22Rv1 (cell line): ENCODE measurements at regions not wholly inside any gene's neighbourhood (a gene's known extent, or its start where the extent isn't known, plus 50 kb on each side); places are given as distances from the start of the nearest gene placed in this dataset.

Experiments used
- H3K27ac ChIP-seq: fragments of 450-650 bp; 2 replicates; pipeline ENCODE4 v1.5.1; 2017
- ZFX ChIP-seq: fragments of 450-650 bp; IDR thresholded peaks from 2 replicates; pipeline ENCODE4 v1.6.1; 2017; ENCODE audit warnings: antibody characterized with exemption, borderline replicate concordance
- TF ChIP-seq, protein P1 (sequence below): fragments of 450-650 bp; IDR thresholded peaks from 2 replicates; pipeline ENCODE4 v1.5.1; 2017; ENCODE audit warnings: mild to moderate bottlenecking

DNA sequence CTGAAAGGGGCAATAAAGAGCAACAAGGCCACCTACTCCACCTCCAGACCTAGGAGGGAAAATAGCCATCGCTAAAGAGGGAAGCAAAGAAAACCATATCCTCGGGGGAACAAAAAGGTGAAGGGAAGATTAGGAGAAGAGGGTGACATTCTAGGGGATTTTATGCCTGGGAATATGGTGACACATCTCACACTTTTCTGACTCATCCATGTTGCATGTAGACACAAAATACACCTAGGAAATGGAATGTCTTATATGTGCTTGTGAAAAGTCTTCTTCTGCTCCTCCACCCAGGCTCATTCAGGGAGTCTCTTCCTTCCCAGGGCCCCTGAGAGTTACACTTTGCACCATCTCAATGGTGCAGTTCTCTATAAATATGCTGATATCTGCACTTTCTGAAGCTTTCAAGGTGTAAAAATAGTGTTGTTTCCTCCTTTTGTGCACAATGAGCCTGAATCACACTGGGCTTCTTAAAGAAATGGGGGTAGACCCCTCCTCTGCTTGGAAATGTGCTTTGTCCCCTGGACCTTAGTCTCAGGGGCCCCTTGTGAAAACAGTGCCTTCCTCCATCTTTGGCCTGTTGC, 195.9 kb downstream of the CYYR1 start:
- TF ChIP-seq, protein P1, sequence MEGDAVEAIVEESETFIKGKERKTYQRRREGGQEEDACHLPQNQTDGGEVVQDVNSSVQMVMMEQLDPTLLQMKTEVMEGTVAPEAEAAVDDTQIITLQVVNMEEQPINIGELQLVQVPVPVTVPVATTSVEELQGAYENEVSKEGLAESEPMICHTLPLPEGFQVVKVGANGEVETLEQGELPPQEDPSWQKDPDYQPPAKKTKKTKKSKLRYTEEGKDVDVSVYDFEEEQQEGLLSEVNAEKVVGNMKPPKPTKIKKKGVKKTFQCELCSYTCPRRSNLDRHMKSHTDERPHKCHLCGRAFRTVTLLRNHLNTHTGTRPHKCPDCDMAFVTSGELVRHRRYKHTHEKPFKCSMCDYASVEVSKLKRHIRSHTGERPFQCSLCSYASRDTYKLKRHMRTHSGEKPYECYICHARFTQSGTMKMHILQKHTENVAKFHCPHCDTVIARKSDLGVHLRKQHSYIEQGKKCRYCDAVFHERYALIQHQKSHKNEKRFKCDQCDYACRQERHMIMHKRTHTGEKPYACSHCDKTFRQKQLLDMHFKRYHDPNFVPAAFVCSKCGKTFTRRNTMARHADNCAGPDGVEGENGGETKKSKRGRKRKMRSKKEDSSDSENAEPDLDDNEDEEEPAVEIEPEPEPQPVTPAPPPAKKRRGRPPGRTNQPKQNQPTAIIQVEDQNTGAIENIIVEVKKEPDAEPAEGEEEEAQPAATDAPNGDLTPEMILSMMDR = no peak
- no peak for TF ChIP-seq ZFX
- H3K27ac ChIP-seq = no peak overlapping the region

DNA sequence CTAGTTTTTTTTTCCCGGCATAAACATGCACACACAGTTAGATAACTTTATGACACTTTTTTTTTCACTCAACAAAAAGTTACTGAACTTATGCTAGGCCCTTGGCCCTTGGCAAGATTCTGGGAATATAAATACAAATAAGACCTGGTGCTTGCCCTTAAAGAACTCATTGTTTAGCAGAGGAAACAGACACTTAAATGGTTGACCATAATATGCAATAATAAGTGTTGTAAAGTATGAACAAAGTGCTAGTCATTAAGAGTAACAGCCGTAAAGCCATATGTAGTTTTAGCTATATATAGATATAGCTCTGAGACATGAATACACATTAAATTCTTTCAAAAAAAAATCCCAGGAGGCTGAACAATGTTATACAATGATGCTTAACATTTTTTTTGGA, 198.3 kb downstream of the CYYR1 start:
- TF ChIP-seq, protein P1 = no peak
- TF ChIP-seq ZFX = no peak
- no peak overlapping the region for H3K27ac ChIP-seq

DNA sequence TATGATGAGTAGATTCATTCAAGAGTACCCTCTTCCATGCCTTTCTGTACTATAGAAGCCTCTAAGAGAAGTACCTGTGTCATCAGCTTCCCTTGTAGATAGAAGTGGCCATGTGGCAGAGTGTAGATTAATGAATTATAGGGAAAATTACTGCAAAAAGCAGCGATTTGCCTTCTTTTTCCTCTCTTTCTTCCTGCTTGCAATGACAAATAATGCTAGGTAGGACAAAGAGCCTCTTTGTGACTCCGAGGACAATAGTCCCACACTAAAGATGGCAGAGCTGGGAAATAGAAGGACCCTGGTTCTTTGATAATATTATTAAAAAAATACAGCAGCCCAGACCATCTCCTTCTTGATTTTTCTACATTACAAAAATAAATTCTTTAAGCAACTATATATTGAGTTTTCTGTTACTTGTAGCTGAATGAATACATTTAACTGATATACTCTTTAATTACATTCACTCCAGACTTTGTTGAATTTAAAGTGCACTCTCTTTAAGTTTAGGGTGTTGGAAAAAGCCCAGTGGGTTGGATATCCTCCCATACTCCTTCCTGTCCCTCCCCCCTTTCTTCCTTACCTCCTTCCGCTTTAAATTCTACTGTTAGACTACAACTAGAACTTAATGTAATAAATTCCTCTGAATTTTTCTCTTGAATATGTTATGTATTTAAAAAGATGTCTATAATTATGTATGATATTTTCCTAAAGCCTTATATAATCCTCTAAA, 198.2 kb upstream of the APP start:
- TF ChIP-seq, protein P1 = no peak
- no peak for TF ChIP-seq ZFX
- H3K27ac ChIP-seq = no peak overlapping the region

DNA sequence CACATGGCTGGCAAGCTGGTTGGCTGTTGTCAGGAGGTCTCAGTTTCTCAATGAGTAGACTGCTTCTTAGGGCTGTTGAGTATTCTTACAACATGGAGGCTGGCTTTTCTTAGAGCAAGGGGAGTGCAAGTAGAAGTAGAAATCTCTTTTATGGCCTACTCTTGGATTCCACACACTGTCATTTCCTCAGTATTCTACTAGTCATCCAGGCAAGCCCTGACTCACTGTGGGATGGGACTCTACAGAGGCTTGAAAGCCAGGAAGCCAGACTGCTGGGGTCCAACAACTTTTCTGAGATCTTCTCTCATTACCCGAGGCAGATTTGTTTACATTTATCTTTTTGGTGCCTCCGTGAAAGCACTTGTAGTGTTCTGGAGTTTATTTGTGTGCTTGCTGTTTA, 196.2 kb upstream of the APP start:
- no peak overlapping the region for H3K27ac ChIP-seq
- TF ChIP-seq, protein P1 = no peak
- no peak for TF ChIP-seq ZFX

DNA sequence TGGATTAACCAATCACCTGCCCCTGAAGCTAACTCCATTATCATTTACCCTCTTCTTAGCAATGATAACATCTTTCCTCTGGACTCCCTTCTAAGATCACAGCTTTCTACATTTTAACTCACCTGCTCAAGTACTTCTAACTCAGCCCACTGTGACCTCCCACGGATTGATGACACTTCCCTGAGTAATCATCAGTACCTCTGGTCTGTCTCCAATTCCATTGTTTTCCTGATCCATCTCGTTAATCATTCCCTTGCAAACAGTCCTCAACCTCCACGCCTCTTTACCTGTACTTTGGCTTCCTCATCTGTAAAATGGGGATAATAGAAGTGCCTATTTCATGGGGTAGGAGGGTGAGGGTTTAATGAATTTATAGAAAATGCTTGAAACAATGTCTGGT, 195.3 kb upstream of the APP start:
- no peak overlapping the region for H3K27ac ChIP-seq
- TF ChIP-seq, protein P1 = no peak
- no peak for TF ChIP-seq ZFX

DNA sequence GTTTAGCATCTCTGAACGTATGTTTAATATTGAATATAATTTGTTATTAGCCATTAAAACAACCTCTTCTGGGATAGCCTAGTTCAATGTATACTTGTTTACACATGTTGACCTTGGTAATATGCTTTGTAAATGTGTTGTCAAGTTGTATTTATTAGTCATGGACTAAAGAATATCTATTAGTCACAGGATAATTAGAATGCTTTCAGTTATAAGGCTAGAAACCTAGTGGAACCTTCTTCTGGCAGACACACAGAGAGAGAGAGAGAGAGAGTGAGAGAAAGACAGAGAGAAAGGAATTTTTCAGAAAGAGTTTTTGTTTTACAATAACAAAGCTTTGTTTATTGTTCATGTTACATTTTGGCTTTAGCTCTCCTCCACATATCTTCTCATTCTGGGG, 181.1 kb upstream of the APP start:
- TF ChIP-seq ZFX = no peak
- TF ChIP-seq, protein P1 = no peak
- no peak overlapping the region for H3K27ac ChIP-seq

DNA sequence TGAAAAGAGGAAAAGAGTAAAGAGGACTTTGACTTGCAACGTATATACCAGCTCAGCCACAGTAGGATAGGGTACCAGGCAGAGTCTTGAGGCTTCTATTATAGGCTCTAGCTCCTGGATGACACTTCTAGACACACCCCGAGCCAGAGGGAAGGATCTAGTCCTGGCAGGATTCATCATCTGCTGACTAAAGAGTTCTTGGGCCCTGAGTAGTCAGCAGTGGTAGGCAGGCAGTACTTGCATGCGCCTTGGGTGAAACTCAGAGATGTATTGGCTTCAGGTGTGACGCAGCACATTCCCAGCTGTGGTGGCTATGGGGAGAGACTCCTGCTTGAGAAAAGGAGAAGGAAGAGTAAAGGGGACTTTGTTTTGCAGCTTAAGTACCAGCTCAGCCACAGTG, 162.3 kb upstream of the APP start:
- TF ChIP-seq ZFX = no peak
- TF ChIP-seq, protein P1 = no peak
- H3K27ac ChIP-seq = no peak overlapping the region
